H1 (cell line): ENCODE measurements at regions not wholly inside any gene's neighbourhood (a gene's known extent, or its start where the extent isn't known, plus 50 kb on each side); places are given as distances from the start of the nearest gene placed in this dataset.

Source experiments
- CTCF ChIA-PET: fragments of 300-600 bp; sonication (Branson Sonifier 250); formaldehyde crosslinking; loops from one replicate; lab custom pipeline; 2021; ENCODE audit not compliant: partially characterized antibody; lab: Charles Lee
- POLR2A ChIA-PET: fragments of 300-600 bp; sonication (Branson Sonifier 250); formaldehyde crosslinking; loops from one replicate; lab custom pipeline; 2021; ENCODE audit warnings: inconsistent platforms; ENCODE audit not compliant: partially characterized antibody; lab: Charles Lee
- DNase-seq, 2 experiments: peaks; one replicate each; pipeline versions ENCODE4 v3.0.0 to v3.0.0-alpha.2; 2010 to 2022; ENCODE audit warnings: low spot score in 2 of 2, low read depth in 1 of 2, mixed read lengths in 1 of 2
- FAIRE-seq: peaks from 2 replicates; lab custom pipeline; 2011; peaks lifted over from hg19 to GRCh38; lab: Jason Lieb, UNC
- H2AFZ ChIP-seq: 2 replicates; pipeline ENCODE4 v1.8.1; 2012; ENCODE audit warnings: low read length, inconsistent platforms
- H2AK5ac ChIP-seq: 2 replicates; pipeline ENCODE4 v1.6.1; 2013; ENCODE audit warnings: low read depth, low read length
- H2BK120ac ChIP-seq: replicated peaks from 2 replicates; pipeline ENCODE3; 2013; ENCODE audit warnings: low read depth, low read length, inconsistent platforms
- H2BK12ac ChIP-seq: 2 replicates; pipeline ENCODE4 v1.6.1; 2013; ENCODE audit warnings: low read depth, low read length
- H2BK15ac ChIP-seq: 2 replicates; pipeline ENCODE4 v1.6.1; 2013; ENCODE audit warnings: low read length
- H2BK20ac ChIP-seq: 2 replicates; pipeline ENCODE4 v1.6.1; 2013; ENCODE audit warnings: low read length
- H2BK5ac ChIP-seq: 2 replicates; pipeline ENCODE4 v1.6.1; 2013; ENCODE audit warnings: low read depth, low read length
- H3K14ac ChIP-seq: 2 replicates; pipeline ENCODE4 v1.6.1; 2013; ENCODE audit warnings: inconsistent platforms; ENCODE audit not compliant: insufficient read length
- H3K18ac ChIP-seq: 2 replicates; pipeline ENCODE4 v1.6.1; 2013; ENCODE audit warnings: low read length; ENCODE audit errors: extremely low read depth
- H3K23ac ChIP-seq: 2 replicates; pipeline ENCODE4 v1.6.1; 2013; ENCODE audit warnings: inconsistent platforms; ENCODE audit not compliant: insufficient read length
- H3K23me2 ChIP-seq: 2 replicates; pipeline ENCODE4 v1.6.1; 2013; ENCODE audit warnings: low read depth, low read length
- H3K27ac ChIP-seq: 2 replicates; pipeline ENCODE4 v1.6.1; 2011; ENCODE audit warnings: low read depth, low read length, inconsistent platforms
- H3K27me3 ChIP-seq, 4 experiments: replicated peaks in 1 of 4; 1 replicate in 1 of 4; 2 replicates in 3 of 4; pipeline versions ENCODE4 v1.6.1 to v1.8.1; 2011 to 2013; ENCODE audit warnings: low read length in 3 of 4, mild to moderate bottlenecking in 3 of 4, inconsistent platforms in 2 of 4, mixed read lengths in 2 of 4, moderate library complexity in 1 of 4; ENCODE audit not compliant: control insufficient read depth in 3 of 4, insufficient read depth in 3 of 4; ENCODE audit errors: extremely low read depth in 1 of 4
- H3K36me3 ChIP-seq, 4 experiments: 2 replicates each; pipeline versions ENCODE4 v1.6.1 to v1.8.1; 2011 to 2013; ENCODE audit warnings: mild to moderate bottlenecking in 4 of 4, low read length in 3 of 4, moderate library complexity in 2 of 4, control low read depth in 1 of 4, inconsistent platforms in 1 of 4; ENCODE audit not compliant: insufficient read depth in 4 of 4, control insufficient read depth in 2 of 4
- H3K4ac ChIP-seq: replicated peaks from 2 replicates; pipeline ENCODE3; 2013; ENCODE audit warnings: low read length, low read depth, mixed read lengths, inconsistent platforms; ENCODE audit not compliant: insufficient read length
- H3K4me1 ChIP-seq, 4 experiments: replicated peaks in 1 of 4; 1 replicate in 1 of 4; 2 replicates in 3 of 4; pipeline versions ENCODE4 v1.6.1 to v1.8.1; 2011 to 2013; ENCODE audit warnings: low read length in 3 of 4, inconsistent platforms in 2 of 4, mixed read lengths in 1 of 4; ENCODE audit not compliant: insufficient read depth in 4 of 4, control insufficient read depth in 3 of 4
- H3K4me2 ChIP-seq, 2 experiments: 2 replicates each; pipeline versions ENCODE4 v1.6.1 to v1.8.1; 2011 to 2013; ENCODE audit warnings: low read depth in 2 of 2, low read length in 2 of 2, control low read depth in 1 of 2, inconsistent platforms in 1 of 2, mild to moderate bottlenecking in 1 of 2; ENCODE audit not compliant: insufficient read depth in 1 of 2
- H3K4me3 ChIP-seq, 4 experiments: fragments of 200-600, 300-600 bp in 1 of 4; sonication (generic), shearing (Covaris generic), sonication (Bioruptor Twin) in 1 of 4; 2 replicates each; pipeline versions ENCODE4 v1.5.1 to v1.8.1; 2011 to 2016; ENCODE audit warnings: low read length in 4 of 4, low read depth in 3 of 4, control low read depth in 2 of 4, inconsistent platforms in 2 of 4, mild to moderate bottlenecking in 2 of 4, mixed read lengths in 1 of 4, moderate library complexity in 1 of 4; ENCODE audit not compliant: insufficient read depth in 2 of 4; ENCODE audit errors: extremely low read depth in 1 of 4
- H3K56ac ChIP-seq: replicated peaks from 2 replicates; pipeline ENCODE3; 2013; ENCODE audit warnings: low read depth, mild to moderate bottlenecking, mixed read lengths, low read length, inconsistent platforms; ENCODE audit not compliant: insufficient read length
- H3K79me1 ChIP-seq: 2 replicates; pipeline ENCODE4 v1.6.1; 2013; ENCODE audit warnings: low read depth, low read length, control low read depth
- H3K79me2 ChIP-seq, 2 experiments: 2 replicates each; pipeline versions ENCODE4 v1.6.1 to v1.8.1; 2012 to 2013; ENCODE audit warnings: low read length in 2 of 2, mild to moderate bottlenecking in 2 of 2, inconsistent platforms in 1 of 2; ENCODE audit not compliant: insufficient read depth in 2 of 2, control insufficient read depth in 1 of 2
- H3K9ac ChIP-seq, 4 experiments: replicated peaks in 1 of 4; 1 replicate in 1 of 4; 2 replicates in 3 of 4; pipeline versions ENCODE4 v1.6.1 to v1.8.1; 2011 to 2013; ENCODE audit warnings: low read depth in 3 of 4, low read length in 3 of 4, control low read depth in 2 of 4, mild to moderate bottlenecking in 2 of 4, moderate library complexity in 2 of 4, inconsistent platforms in 1 of 4; ENCODE audit errors: extremely low read depth in 1 of 4
- H3K9me3 ChIP-seq, 2 experiments: 2 replicates each; pipeline versions ENCODE4 v1.6.1 to v1.8.1; 2012 to 2013; ENCODE audit warnings: mild to moderate bottlenecking in 2 of 2, moderate library complexity in 2 of 2, control low read depth in 1 of 2, inconsistent platforms in 1 of 2, low read depth in 1 of 2, low read length in 1 of 2, mixed read lengths in 1 of 2; ENCODE audit not compliant: insufficient read depth in 2 of 2
- H4K20me1 ChIP-seq, 2 experiments: replicated peaks in 1 of 2; 2 replicates each; pipeline versions ENCODE3 to v1.8.1; 2011 to 2013; ENCODE audit warnings: inconsistent platforms in 2 of 2, low read length in 2 of 2, mild to moderate bottlenecking in 1 of 2; ENCODE audit not compliant: insufficient read depth in 2 of 2, control insufficient read depth in 1 of 2
- H4K5ac ChIP-seq: 2 replicates; pipeline ENCODE4 v1.6.1; 2013; ENCODE audit warnings: low read length, low read depth, mixed read lengths, inconsistent platforms; ENCODE audit not compliant: insufficient read length
- H4K8ac ChIP-seq: 2 replicates; pipeline ENCODE4 v1.8.0; 2013; ENCODE audit warnings: mild to moderate bottlenecking, moderate library complexity, low read length, inconsistent platforms; ENCODE audit not compliant: insufficient read depth; ENCODE audit errors: extremely low read depth
- H4K91ac ChIP-seq: replicated peaks from 2 replicates; pipeline ENCODE3; 2013; ENCODE audit warnings: low read length, mixed read lengths, inconsistent platforms; ENCODE audit not compliant: insufficient read length
- EGR1 ChIP-seq: IDR thresholded peaks from 2 replicates; pipeline ENCODE4 v1.6.1; 2011; ENCODE audit warnings: low read depth, low read length, borderline replicate concordance
- EP300 ChIP-seq, 2 experiments: IDR thresholded peaks; 1 replicate in 1 of 2; 2 replicates in 1 of 2; pipeline ENCODE4 v1.6.1; 2011 to 2012; ENCODE audit warnings: low read depth in 2 of 2, low read length in 2 of 2, mild to moderate bottlenecking in 2 of 2, borderline replicate concordance in 1 of 2, inconsistent platforms in 1 of 2, moderate library complexity in 1 of 2
- POLR2AphosphoS5 ChIP-seq: IDR thresholded peaks from 2 replicates; pipeline ENCODE4 v1.6.1; 2011; ENCODE audit warnings: low read depth, low read length
- RBBP5 ChIP-seq: IDR thresholded peaks from 2 replicates; pipeline ENCODE4 v1.7.1; 2012; ENCODE audit warnings: low read depth, mild to moderate bottlenecking, inconsistent platforms, low read length, moderate library complexity, borderline replicate concordance
- RFX5 ChIP-seq: IDR thresholded peaks from 2 replicates; pipeline ENCODE4 v1.6.1; 2011; ENCODE audit warnings: low read depth, low read length, improper control_type of control experiment, borderline replicate concordance
- SRF ChIP-seq: IDR thresholded peaks from 2 replicates; pipeline ENCODE4 v1.6.1; 2011; ENCODE audit warnings: mild to moderate bottlenecking, low read depth, low read length, moderate library complexity
- TEAD4 ChIP-seq: IDR thresholded peaks from 2 replicates; pipeline ENCODE4 v1.6.1; 2012; ENCODE audit warnings: low read depth, low read length, inconsistent platforms, mixed read lengths
- YY1 ChIP-seq: IDR thresholded peaks from 2 replicates; pipeline ENCODE4 v1.6.1; 2011; ENCODE audit warnings: low read depth, mild to moderate bottlenecking, low read length
- WGBS, 2 experiments: shearing (Covaris generic) in 1 of 2; methylation state at CpG; one replicate each; pipeline versions ENCODE4 v1.1.6 to v1.1.7; 2013 to 2015; ENCODE audit warnings: low lambda C conversion rate in 2 of 2, mixed read lengths in 2 of 2, inconsistent platforms in 1 of 2, low coverage in 1 of 2, missing lambda C conversion rate in 1 of 2; ENCODE audit not compliant: insufficient replicate concordance in 2 of 2, insufficient coverage in 1 of 2, insufficient read length in 1 of 2; ENCODE audit errors: extremely low coverage in 1 of 2, missing lambda C conversion rate in 1 of 2; 5-methylcytosine and 5-hydroxymethylcytosine counted together
- TF ChIP-seq, protein P1 (sequence below): IDR thresholded peaks from 2 replicates; pipeline ENCODE4 v1.6.1; 2011; ENCODE audit warnings: low read depth, mild to moderate bottlenecking, low read length; ENCODE audit not compliant: insufficient read depth
- TF ChIP-seq, protein P2 (sequence below): IDR thresholded peaks from 2 replicates; pipeline ENCODE4 v1.6.1; 2012; ENCODE audit warnings: inconsistent platforms

DNA sequence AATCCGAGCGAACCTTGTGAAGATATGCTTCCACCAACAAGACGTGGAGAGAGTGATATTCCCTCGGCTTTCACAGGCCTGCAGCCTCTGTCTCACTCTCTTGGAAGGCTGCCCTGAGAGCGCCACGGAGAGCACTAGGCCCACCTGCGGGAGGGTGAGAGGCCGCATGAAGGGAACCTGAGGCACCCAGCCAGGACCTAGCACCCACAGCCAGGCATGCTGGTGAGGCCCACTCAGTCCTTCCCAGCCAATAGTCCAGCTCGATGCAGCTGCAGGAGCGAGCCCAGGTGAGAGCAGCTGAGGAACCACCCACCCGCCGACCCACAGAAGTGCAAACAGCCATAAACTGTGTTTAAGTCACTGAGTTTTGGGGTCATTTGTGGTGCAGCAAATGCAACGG is 227.2 kb downstream of the QKI start:
- H2BK15ac ChIP-seq, result no peak overlapping the region
- H2AFZ ChIP-seq, result peak overlapping the region; percentile 64; the same call in 1 of the 2 replicates
- no peak overlapping the region for H3K14ac ChIP-seq
- FAIRE-seq (no peak), DNase-seq (no peak)
- 94% methylated on average over 13 of the region's 13 CpGs; no CpG with 5 or more reads in 1 of the 2 experiments for WGBS, 2 experiments
- ChIA-PET CTCF (interaction anchor here (0.9 kb wide), 1 partner anchor 228 kb away, joined by 3 read pairs; no protein-coding TSS in a partner anchor), POLR2A (interaction anchor here (0.6 kb wide), 1 partner anchor 11 kb away, joined by 3 read pairs; no protein-coding TSS in a partner anchor)
- H2BK5ac ChIP-seq, result no peak overlapping the region
- H3K4me1 ChIP-seq, result no peaks in the 10 kb centered on the region
- no peaks in the 10 kb centered on the region for H3K36me3 ChIP-seq
- H3K23me2 ChIP-seq, result no peaks in the 10 kb centered on the region
- H2BK12ac ChIP-seq, result no peak overlapping the region
- H4K20me1 ChIP-seq, result no peaks in the 10 kb centered on the region
- H3K27me3 ChIP-seq, result no peaks in the 10 kb centered on the region
- H4K5ac ChIP-seq, result no peak overlapping the region
- H4K8ac ChIP-seq, result no peak overlapping the region; the same call in 1 of the 2 replicates
- H3K27ac ChIP-seq, result no peak overlapping the region
- H3K56ac ChIP-seq, result no peak overlapping the region
- H4K91ac ChIP-seq, result no peak overlapping the region
- H3K9ac ChIP-seq, result no peak overlapping the region
- no peaks in the 10 kb centered on the region for H3K79me2 ChIP-seq
- H3K4me2 ChIP-seq, result no peak overlapping the region
- no peaks in the 10 kb centered on the region; a peak in 1 of 4 replicates for H3K9me3 ChIP-seq
- TF ChIP-seq, protein P1, sequence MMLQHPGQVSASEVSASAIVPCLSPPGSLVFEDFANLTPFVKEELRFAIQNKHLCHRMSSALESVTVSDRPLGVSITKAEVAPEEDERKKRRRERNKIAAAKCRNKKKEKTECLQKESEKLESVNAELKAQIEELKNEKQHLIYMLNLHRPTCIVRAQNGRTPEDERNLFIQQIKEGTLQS, result no peak
- TF ChIP-seq EP300 (IDR thresholded peaks at IDR 0.05; ENCODE audit: borderline replicate concordance in 1 of 2, low read depth in 2 of 2, low read length in 2 of 2) (no peak), RFX5 (no peak), SRF (no peak), TEAD4 (no peak), EGR1 (no peak), RBBP5 (no peak), POLR2AphosphoS5 (no peak), YY1 (no peak)
- TF ChIP-seq, protein P2, sequence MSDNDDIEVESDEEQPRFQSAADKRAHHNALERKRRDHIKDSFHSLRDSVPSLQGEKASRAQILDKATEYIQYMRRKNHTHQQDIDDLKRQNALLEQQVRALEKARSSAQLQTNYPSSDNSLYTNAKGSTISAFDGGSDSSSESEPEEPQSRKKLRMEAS, result no peak
- TF ChIP-seq, all 59 proteins: peak for 0
- H2AK5ac ChIP-seq, result 0 out of 2 replicates have a peak overlapping the region, but pooled peaks have one; percentile 24
- no peak overlapping the region; the same call in 1 of the 2 replicates for H3K18ac ChIP-seq
- H3K4ac ChIP-seq, result no peak overlapping the region
- no peaks in the 10 kb centered on the region for H3K79me1 ChIP-seq
- H2BK120ac ChIP-seq, result no peak overlapping the region
- H3K23ac ChIP-seq, result no peak overlapping the region
- no peak overlapping the region for H2BK20ac ChIP-seq
- no peak overlapping the region for H3K4me3 ChIP-seq
